Astrocyte (in vitro differentiated cells and primary cell): ENCODE measurements at regions not wholly inside any gene's neighbourhood (a gene's known extent, or its start where the extent isn't known, plus 50 kb on each side); places are given as distances from the start of the nearest gene placed in this dataset.

Experiments used
- DNase-seq: peaks from one replicate; pipeline ENCODE4 v3.0.0-alpha.2; 2010; ENCODE audit warnings: low read depth
- FAIRE-seq: peaks from 2 replicates; lab custom pipeline; 2011; peaks lifted over from hg19 to GRCh38; lab: Jason Lieb, UNC
- H2AFZ ChIP-seq: 2 replicates; pipeline ENCODE4 v1.6.0; 2012; ENCODE audit warnings: low read depth, low read length, inconsistent platforms
- H3K27ac ChIP-seq: 2 replicates; pipeline ENCODE4 v1.5.1; 2011; ENCODE audit warnings: low read depth, low read length, inconsistent platforms
- H3K27me3 ChIP-seq: 2 replicates; pipeline ENCODE4 v1.6.0; 2011; ENCODE audit warnings: low read length, inconsistent platforms; ENCODE audit not compliant: insufficient read depth
- H3K36me3 ChIP-seq: 2 replicates; pipeline ENCODE4 v1.5.1; 2011; ENCODE audit warnings: low read length, inconsistent platforms; ENCODE audit not compliant: insufficient read depth
- H3K4me1 ChIP-seq: 2 replicates; pipeline ENCODE4 v1.5.1; 2011; ENCODE audit warnings: low read length, inconsistent platforms; ENCODE audit not compliant: insufficient read depth
- H3K4me2 ChIP-seq: 2 replicates; pipeline ENCODE4 v1.6.0; 2012; ENCODE audit warnings: low read length, inconsistent platforms
- H3K4me3 ChIP-seq: 2 replicates; pipeline ENCODE4 v1.5.1; 2011; ENCODE audit warnings: low read depth, mild to moderate bottlenecking, low read length, inconsistent platforms; ENCODE audit not compliant: insufficient read depth
- H3K79me2 ChIP-seq: 2 replicates; pipeline ENCODE4 v1.6.0; 2012; ENCODE audit warnings: mild to moderate bottlenecking, low read length, inconsistent platforms; ENCODE audit not compliant: insufficient read depth
- H3K9ac ChIP-seq: 2 replicates; pipeline ENCODE4 v1.6.0; 2012; ENCODE audit warnings: mild to moderate bottlenecking, low read length, inconsistent platforms
- H3K9me3 ChIP-seq: 2 replicates; pipeline ENCODE4 v1.5.1; 2012; ENCODE audit warnings: low read depth, mild to moderate bottlenecking, low read length, inconsistent platforms; ENCODE audit not compliant: insufficient read depth
- H4K20me1 ChIP-seq: 2 replicates; pipeline ENCODE4 v1.6.0; 2012; ENCODE audit warnings: low read length, inconsistent platforms; ENCODE audit not compliant: insufficient read depth
- H3K27ac Mint-ChIP-seq: one replicate; pipeline ENCODE4 v1.8.0; 2021; ENCODE audit warnings: mild to moderate bottlenecking, mixed read lengths; ENCODE audit not compliant: unreplicated experiment
- H3K27me3 Mint-ChIP-seq: one replicate; pipeline ENCODE4 v1.8.0; 2021; ENCODE audit warnings: low read depth, mixed read lengths; ENCODE audit not compliant: unreplicated experiment
- H3K36me3 Mint-ChIP-seq: one replicate; pipeline ENCODE4 v1.8.0; 2021; ENCODE audit warnings: low read depth, mixed read lengths; ENCODE audit not compliant: unreplicated experiment
- H3K4me1 Mint-ChIP-seq: one replicate; pipeline ENCODE4 v1.8.0; 2021; ENCODE audit warnings: low read depth, mixed read lengths; ENCODE audit not compliant: unreplicated experiment
- H3K4me3 Mint-ChIP-seq: one replicate; pipeline ENCODE4 v1.8.0; 2021; ENCODE audit warnings: mild to moderate bottlenecking, moderate library complexity, mixed read lengths; ENCODE audit not compliant: unreplicated experiment
- H3K9me3 Mint-ChIP-seq: one replicate; pipeline ENCODE4 v1.8.0; 2021; ENCODE audit warnings: mild to moderate bottlenecking, mixed read lengths; ENCODE audit not compliant: unreplicated experiment
- EZH2 ChIP-seq: IDR thresholded peaks from 2 replicates; pipeline ENCODE4 v1.6.1; 2012; ENCODE audit warnings: mild to moderate bottlenecking, low read length, inconsistent platforms; ENCODE audit not compliant: insufficient read depth
- TF ChIP-seq, protein P1 (sequence below): IDR thresholded peaks from 2 replicates; pipeline ENCODE4 v1.5.1; 2011; ENCODE audit warnings: low read depth, mild to moderate bottlenecking, inconsistent platforms, low read length, moderate library complexity; ENCODE audit not compliant: insufficient read depth

DNA sequence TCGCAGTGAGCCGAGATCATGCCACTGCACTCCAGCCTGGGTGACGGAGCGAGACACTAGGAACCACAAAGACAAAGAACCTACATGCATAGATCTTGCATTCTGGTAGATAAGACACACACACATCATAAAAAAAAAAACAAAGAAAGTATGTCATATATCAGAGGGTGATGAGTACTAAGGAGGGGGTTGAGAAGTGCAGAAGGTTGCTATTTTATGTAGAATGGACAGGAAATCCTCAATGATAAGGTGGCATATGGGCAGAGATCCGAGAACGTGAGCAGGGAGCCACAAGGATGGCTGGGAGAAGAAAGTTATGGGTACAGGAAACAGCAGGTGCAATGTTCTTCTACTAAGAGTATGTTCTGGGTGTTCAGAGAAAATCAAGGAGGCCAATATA is 118.8 kb downstream of the MEX3B start:
- Mint-ChIP-seq H3K9me3 (no peaks in the 10 kb centered on the region), H3K27ac (no peak overlapping the region), H3K27me3 (no peaks in the 10 kb centered on the region), H3K4me3 (no peak overlapping the region), H3K36me3 (no peaks in the 10 kb centered on the region), H3K4me1 (no peaks in the 10 kb centered on the region)
- FAIRE-seq, result no peak
- Histone ChIP-seq H3K4me2 (no peak overlapping the region), H3K36me3 (no peaks in the 10 kb centered on the region), H3K4me3 (no peak overlapping the region), H2AFZ (no peak overlapping the region), H3K27ac (no peak overlapping the region), H3K79me2 (no peaks in the 10 kb centered on the region), H3K9me3 (no peaks in the 10 kb centered on the region), H4K20me1 (no peaks in the 10 kb centered on the region), H3K4me1 (no peaks in the 10 kb centered on the region), H3K27me3 (no peaks in the 10 kb centered on the region), H3K9ac (no peak overlapping the region)
- TF ChIP-seq EZH2, result no peak
- TF ChIP-seq, protein P1, sequence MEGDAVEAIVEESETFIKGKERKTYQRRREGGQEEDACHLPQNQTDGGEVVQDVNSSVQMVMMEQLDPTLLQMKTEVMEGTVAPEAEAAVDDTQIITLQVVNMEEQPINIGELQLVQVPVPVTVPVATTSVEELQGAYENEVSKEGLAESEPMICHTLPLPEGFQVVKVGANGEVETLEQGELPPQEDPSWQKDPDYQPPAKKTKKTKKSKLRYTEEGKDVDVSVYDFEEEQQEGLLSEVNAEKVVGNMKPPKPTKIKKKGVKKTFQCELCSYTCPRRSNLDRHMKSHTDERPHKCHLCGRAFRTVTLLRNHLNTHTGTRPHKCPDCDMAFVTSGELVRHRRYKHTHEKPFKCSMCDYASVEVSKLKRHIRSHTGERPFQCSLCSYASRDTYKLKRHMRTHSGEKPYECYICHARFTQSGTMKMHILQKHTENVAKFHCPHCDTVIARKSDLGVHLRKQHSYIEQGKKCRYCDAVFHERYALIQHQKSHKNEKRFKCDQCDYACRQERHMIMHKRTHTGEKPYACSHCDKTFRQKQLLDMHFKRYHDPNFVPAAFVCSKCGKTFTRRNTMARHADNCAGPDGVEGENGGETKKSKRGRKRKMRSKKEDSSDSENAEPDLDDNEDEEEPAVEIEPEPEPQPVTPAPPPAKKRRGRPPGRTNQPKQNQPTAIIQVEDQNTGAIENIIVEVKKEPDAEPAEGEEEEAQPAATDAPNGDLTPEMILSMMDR, result no peak
- DNase-seq, result no peak

DNA sequence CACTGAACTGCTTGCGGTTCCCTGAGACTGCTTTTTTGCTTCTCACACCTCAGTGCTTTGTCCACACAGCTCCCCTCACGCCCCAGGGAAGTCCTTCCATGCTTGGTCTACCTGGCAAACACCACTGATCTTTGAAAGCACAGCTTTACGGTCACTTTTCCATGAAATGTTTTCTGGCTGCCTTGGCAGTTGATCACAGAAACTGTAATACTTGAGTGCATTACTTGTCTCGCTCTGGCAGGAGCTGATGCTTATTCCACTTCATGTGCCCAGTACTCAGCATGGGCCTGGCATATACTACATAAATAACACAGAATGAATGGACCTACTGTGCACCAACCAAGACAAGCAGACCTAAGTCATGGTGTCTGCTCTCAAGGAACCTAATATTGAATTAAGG is 121.1 kb downstream of the MEX3B start:
- Histone ChIP-seq H3K4me1 (no peaks in the 10 kb centered on the region), H3K9ac (no peak overlapping the region), H2AFZ (no peak overlapping the region), H3K36me3 (no peaks in the 10 kb centered on the region), H3K27ac (no peak overlapping the region), H3K27me3 (no peaks in the 10 kb centered on the region), H3K79me2 (no peaks in the 10 kb centered on the region), H3K4me3 (no peak overlapping the region), H3K9me3 (no peaks in the 10 kb centered on the region), H3K4me2 (no peak overlapping the region), H4K20me1 (no peaks in the 10 kb centered on the region)
- Mint-ChIP-seq H3K36me3 (no peaks in the 10 kb centered on the region), H3K4me1 (no peaks in the 10 kb centered on the region), H3K27ac (no peak overlapping the region), H3K9me3 (no peaks in the 10 kb centered on the region), H3K4me3 (no peak overlapping the region), H3K27me3 (no peaks in the 10 kb centered on the region)
- DNase-seq (no peak), FAIRE-seq (no peak)
- TF ChIP-seq, protein P1, result no peak
- no peak for TF ChIP-seq EZH2

DNA sequence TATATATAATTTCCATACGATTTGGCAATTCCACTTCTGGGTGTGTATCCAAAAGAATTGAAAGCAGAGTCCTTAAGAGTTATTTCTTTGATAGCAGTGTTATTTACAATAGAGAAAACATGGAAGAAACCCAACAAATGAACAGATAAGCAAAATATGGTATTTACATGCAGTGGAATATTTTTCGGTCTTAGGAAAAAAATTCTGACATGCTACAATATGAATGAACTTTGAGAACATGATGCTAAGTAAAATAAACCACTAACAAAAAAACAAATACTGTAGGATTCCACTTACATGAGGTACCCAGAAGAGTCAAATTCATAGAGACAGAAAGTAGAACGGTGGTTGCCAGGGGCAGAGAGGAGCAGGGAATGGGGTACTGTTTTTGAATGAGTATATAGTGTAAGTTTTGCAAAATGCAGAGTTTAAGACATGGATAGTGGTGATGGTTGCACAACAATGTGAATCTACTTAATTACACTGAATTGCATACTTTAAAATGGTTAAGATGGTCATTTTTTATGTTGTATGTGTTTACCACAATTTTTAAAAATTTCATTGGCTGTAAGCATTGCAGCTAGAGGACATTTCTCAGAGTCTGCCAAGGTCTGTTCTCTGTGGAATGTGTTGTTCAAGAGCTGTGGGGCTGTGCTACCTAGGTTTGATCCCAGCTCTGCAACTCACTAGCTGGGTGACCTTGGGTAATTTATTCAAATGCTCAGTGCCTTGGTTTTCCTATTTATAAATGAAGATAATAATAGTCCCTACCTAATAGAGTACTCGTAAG is 122.1 kb downstream of the MEX3B start:
- H3K4me1 Mint-ChIP-seq, result no peaks in the 10 kb centered on the region
- H3K9ac ChIP-seq, result no peak overlapping the region

More for the DNA sequence above, 122.1 kb downstream of the MEX3B start:
- Histone ChIP-seq H3K4me3 (no peak overlapping the region), H3K27me3 (no peaks in the 10 kb centered on the region), H3K79me2 (no peaks in the 10 kb centered on the region), H3K27ac (no peak overlapping the region), H4K20me1 (no peaks in the 10 kb centered on the region), H3K36me3 (no peaks in the 10 kb centered on the region), H2AFZ (no peak overlapping the region), H3K9me3 (peaks cover 3% of the 10 kb centered on the region), H3K4me2 (no peak overlapping the region), H3K4me1 (no peaks in the 10 kb centered on the region)
- no peak overlapping the region for H3K4me3 Mint-ChIP-seq
- no peak for FAIRE-seq
- no peak overlapping the region for H3K27ac Mint-ChIP-seq
- H3K27me3 Mint-ChIP-seq, result no peaks in the 10 kb centered on the region
- H3K9me3 Mint-ChIP-seq, result no peaks in the 10 kb centered on the region
- TF ChIP-seq, protein P1, result no peak
- no peak for TF ChIP-seq EZH2
- DNase-seq, result no peak
- no peaks in the 10 kb centered on the region for H3K36me3 Mint-ChIP-seq
